SK-N-DZ (cell line): ENCODE measurements at regions not wholly inside any gene's neighbourhood (a gene's known extent, or its start where the extent isn't known, plus 50 kb on each side); places are given as distances from the start of the nearest gene placed in this dataset.

ENCODE experiments used
- DNase-seq: peaks from one replicate; pipeline ENCODE4 v3.0.0-alpha.2; 2015; ENCODE audit warnings: low spot score
- small RNA-seq, 2 experiments: library from RNA; depleted of rRNA; stranded (forward); fragments of <200 nt; gene quantifications; one replicate each; pipeline ENCODE3, GENCODE V24; 2014

- no peak for DNase-seq
Observed at GRCh38 chr5:88364991-88365390, 96.3 kb upstream of the TMEM161B start.

DNA sequence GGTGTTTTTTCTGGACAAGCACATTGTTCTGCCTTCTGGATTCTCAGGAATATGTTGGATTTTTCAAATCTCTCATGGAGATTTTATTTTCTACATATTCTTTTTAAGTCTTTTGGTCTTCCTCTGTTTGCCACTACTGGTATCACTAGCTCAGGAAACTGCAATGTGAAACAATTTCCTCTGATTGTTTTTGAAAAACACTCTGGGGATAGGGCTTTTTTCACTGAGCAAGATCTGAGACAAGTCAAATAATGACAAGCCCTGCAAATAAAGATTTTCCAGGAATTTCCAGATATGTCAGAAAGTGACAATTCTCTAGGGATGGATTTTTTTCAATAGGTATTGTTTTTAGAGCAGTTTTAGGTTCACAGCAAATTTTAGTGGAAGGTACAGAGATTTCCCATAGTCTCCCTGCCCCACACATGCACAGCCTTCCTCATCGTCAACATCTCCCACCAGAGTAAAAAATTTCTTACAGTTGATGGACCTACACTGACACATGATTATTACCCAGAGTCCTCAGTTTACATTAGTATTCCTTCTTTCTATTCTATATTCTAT lies 86.9 kb upstream of the TMEM161B start:
- no peak for DNase-seq

- no peak for DNase-seq
Observed at GRCh38 chr5:88325868-88326267, 57.2 kb upstream of the TMEM161B start.

DNA sequence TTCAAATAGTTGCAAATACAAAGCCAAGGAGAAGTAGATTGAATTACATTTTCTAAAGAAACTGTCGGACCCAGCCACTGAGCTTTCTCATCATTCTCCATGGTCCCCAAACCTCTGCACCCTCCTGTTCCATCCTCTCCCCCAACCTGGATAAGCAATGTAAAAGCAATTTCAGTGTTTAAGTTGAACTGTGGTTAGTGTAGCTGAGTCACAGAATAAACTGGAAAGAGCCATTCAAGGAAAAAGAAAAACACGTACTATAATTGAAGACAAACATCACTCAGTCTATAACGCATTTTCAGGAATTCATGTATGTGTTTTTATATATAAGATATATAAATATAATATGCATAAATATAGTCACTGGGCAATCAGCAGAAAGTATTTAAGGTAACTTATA lies 54.1 kb upstream of the TMEM161B start:
- no peak for DNase-seq

Small RNAs in the stretch of these regions (small RNA-seq; reads per million reads assigned to genes)
- gene RF00156: 0.03 to 0.04 reads per million in 2 experiments
